ENCODE measurements at regions not wholly inside any gene's neighbourhood (a gene's known extent, or its start where the extent isn't known, plus 50 kb on each side); places are given as distances from the start of the nearest gene placed in this dataset.

- no peak for TF ChIP-seq CTCF (IDR thresholded peaks at IDR 0.05)
- intact Hi-C loops (cut with DNase I): no loop called here
- H3K4me1 ChIP-seq: no peaks in the 10 kb centered on the region
- peaks cover 0 to 4% (median 0%) of the 10 kb centered on the region in 11 donors for H3K9me3 ChIP-seq
- WGBS, 2 donors: 69 to 83% methylated on average over 1 of the region's 1 CpG
- no peak overlapping the region for H3K4me3 ChIP-seq
- DNase-seq: no peak
- ATAC-seq: no peak
- H3K27me3 ChIP-seq: no peaks in the 10 kb centered on the region
- no peaks in the 10 kb centered on the region for H3K36me3 ChIP-seq
- H3K27ac ChIP-seq: no peak overlapping the region
Measured at GRCh38 chr14:38040411-38040810, 167.3 kb upstream of the SSTR1 start.

DNA sequence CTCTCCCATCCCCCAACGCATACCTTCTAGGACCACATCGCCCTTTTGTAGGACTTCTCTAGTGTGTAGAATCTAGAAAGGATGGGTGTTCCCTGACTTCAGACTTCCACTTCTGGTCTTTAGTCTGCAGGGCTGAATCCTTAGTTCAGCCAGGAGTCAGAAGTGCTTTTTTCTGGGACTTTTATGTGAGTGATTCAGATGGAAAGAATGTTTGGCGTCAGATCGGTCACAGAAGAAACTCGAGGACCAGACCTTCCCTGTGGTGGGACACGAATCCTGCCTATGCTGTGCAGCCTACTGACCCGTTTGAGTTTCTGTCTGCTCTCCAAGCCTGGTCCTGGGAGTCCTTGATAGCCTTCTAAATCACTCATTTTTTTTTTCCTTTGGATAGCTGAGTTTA lies 165.4 kb upstream of the SSTR1 start:
- H3K4me3 ChIP-seq: no peak overlapping the region
- H3K36me3 ChIP-seq: no peaks in the 10 kb centered on the region
- H3K4me1 ChIP-seq: peaks cover 0 to 4% (median 0%) of the 10 kb centered on the region in 9 donors
- H3K9me3 ChIP-seq: no peaks in the 10 kb centered on the region
- no peak overlapping the region for H3K27ac ChIP-seq
- intact Hi-C loops (cut with DNase I): no loop called here
- DNase-seq (no peak), ATAC-seq (peak in 1 of 8 donors; percentile 33)
- H3K27me3 ChIP-seq: no peaks in the 10 kb centered on the region
- no peak for TF ChIP-seq CTCF (IDR thresholded peaks at IDR 0.05)
- WGBS, 2 donors: 56 to 62% methylated on average over 7 of the region's 7 CpGs

- peaks cover 0 to 16% (median 0%) of the 10 kb centered on the region in 11 donors for H3K9me3 ChIP-seq
- no peak for ATAC-seq
- TF ChIP-seq CTCF (IDR thresholded peaks at IDR 0.05): no peak
- H3K36me3 ChIP-seq: no peaks in the 10 kb centered on the region
- H3K4me3 ChIP-seq: no peak overlapping the region
- H3K27me3 ChIP-seq: no peaks in the 10 kb centered on the region
- H3K4me1 ChIP-seq: peaks cover 0 to 4% (median 0%) of the 10 kb centered on the region in 9 donors
- no peak for DNase-seq
- H3K27ac ChIP-seq: no peak overlapping the region
- intact Hi-C loops (cut with DNase I): no loop called here
- WGBS, 2 donors: 60 to 71% methylated on average over 4 of the region's 4 CpGs
Measured at GRCh38 chr14:38044710-38045109, 163.0 kb upstream of the SSTR1 start.

- ATAC-seq (no peak), DNase-seq (no peak)
- Histone ChIP-seq H3K4me1 (peaks cover 0 to 4% (median 0%) of the 10 kb centered on the region in 9 donors), H3K9me3 (peaks cover 0 to 16% (median 0%) of the 10 kb centered on the region in 11 donors), H3K36me3 (no peaks in the 10 kb centered on the region), H3K27ac (no peak overlapping the region), H3K27me3 (no peaks in the 10 kb centered on the region), H3K4me3 (no peak overlapping the region)
- TF ChIP-seq CTCF (IDR thresholded peaks at IDR 0.05): no peak
- 90 to 91% methylated on average over 2 of the region's 2 CpGs for WGBS, 2 donors
- intact Hi-C loops (cut with DNase I): no loop called here
Measured at GRCh38 chr14:38045461-38045860, 162.2 kb upstream of the SSTR1 start.

All from heart right ventricle (tissue), 16 donors.